ENCODE measurements at regions not wholly inside any gene's neighbourhood (a gene's known extent, or its start where the extent isn't known, plus 50 kb on each side); places are given as distances from the start of the nearest gene placed in this dataset.

DNA sequence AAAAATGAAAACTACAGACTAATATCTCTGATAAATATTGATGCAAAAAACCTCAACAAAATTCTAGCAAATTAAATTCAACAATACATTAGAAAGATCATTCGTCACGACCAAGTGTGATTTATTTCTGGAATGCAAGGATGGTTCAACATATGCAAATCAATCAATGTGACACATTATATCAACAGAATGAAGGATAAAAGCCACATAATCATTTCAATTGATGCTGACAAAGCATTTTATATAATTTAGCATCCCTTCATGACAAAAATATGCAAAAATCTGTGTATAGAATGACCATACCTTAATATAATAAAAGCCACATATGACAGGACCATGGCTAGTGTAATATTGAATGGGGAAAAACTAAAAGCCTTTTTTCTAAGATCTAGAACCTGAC lies 457.2 kb upstream of the SPANXN1 start:
- TF ChIP-seq, protein P1, sequence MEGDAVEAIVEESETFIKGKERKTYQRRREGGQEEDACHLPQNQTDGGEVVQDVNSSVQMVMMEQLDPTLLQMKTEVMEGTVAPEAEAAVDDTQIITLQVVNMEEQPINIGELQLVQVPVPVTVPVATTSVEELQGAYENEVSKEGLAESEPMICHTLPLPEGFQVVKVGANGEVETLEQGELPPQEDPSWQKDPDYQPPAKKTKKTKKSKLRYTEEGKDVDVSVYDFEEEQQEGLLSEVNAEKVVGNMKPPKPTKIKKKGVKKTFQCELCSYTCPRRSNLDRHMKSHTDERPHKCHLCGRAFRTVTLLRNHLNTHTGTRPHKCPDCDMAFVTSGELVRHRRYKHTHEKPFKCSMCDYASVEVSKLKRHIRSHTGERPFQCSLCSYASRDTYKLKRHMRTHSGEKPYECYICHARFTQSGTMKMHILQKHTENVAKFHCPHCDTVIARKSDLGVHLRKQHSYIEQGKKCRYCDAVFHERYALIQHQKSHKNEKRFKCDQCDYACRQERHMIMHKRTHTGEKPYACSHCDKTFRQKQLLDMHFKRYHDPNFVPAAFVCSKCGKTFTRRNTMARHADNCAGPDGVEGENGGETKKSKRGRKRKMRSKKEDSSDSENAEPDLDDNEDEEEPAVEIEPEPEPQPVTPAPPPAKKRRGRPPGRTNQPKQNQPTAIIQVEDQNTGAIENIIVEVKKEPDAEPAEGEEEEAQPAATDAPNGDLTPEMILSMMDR (IDR thresholded peaks at IDR 0.05; ENCODE audit: low read length): no peak
- TF ChIP-seq EZH2 (IDR thresholded peaks at IDR 0.05; ENCODE audit: borderline replicate concordance, low read length): no peak
